ENCODE measurements at regions not wholly inside any gene's neighbourhood (a gene's known extent, or its start where the extent isn't known, plus 50 kb on each side); places are given as distances from the start of the nearest gene placed in this dataset.

- H3K9me3 ChIP-seq (ENCODE audit: control insufficient read depth, low read depth, low read length), result peaks cover 19% of the 10 kb centered on the region
- H3K23ac ChIP-seq (ENCODE audit: insufficient read length, low read depth, low read length), result no peak overlapping the region
- H3K27ac Mint-ChIP-seq, result no peak overlapping the region
- H3K4me1 ChIP-seq (ENCODE audit: insufficient read depth, low read length), result no peaks in the 10 kb centered on the region
- no peaks in the 10 kb centered on the region for H3K23me2 ChIP-seq (ENCODE audit: insufficient read length, low read depth, low read length, poor library complexity, severe bottlenecking)
- no peak overlapping the region for H4K5ac ChIP-seq (ENCODE audit: insufficient read length, low read depth, low read length)
- peaks cover 26 to 44% (median 26%) of the 10 kb centered on the region in 3 experiments for H3K36me3 Mint-ChIP-seq (ENCODE audit: insufficient read depth in 1 of 3, low read depth in 3 of 3)
- H2BK5ac ChIP-seq (ENCODE audit: insufficient read length, low read length), result no peak overlapping the region
- no peak overlapping the region for H3K14ac ChIP-seq (ENCODE audit: insufficient read depth, low read length)
- WGBS (ENCODE audit: extremely low coverage, insufficient read length, low lambda C conversion rate), result no CpG with 5 or more reads among the region's 5 CpGs
- no peak overlapping the region for H4K8ac ChIP-seq (replicated peaks; ENCODE audit: insufficient read length, low read depth, low read length)
- no peak overlapping the region for H3K4ac ChIP-seq (ENCODE audit: low read depth, low read length)
- H3K4me2 ChIP-seq (ENCODE audit: insufficient read depth, insufficient read length, low read length), result no peak overlapping the region
- H2BK120ac ChIP-seq (ENCODE audit: low read depth, low read length, poor library complexity, severe bottlenecking), result no peak overlapping the region
- H4K91ac ChIP-seq (ENCODE audit: insufficient read length, low read depth, low read length), result no peak overlapping the region
- peaks cover 8 to 10% of the 10 kb centered on the region in 2 experiments for H3K4me1 Mint-ChIP-seq
- H3K18ac ChIP-seq (ENCODE audit: insufficient read length, low read depth, low read length), result no peak overlapping the region
- H3K27ac ChIP-seq (ENCODE audit: insufficient read length, low read depth, low read length), result no peak overlapping the region
- no peak overlapping the region for H3K9ac ChIP-seq (ENCODE audit: extremely low read depth, insufficient read length, low read length)
- no peak overlapping the region for H3K4me3 Mint-ChIP-seq
- DNase-seq, result no peak
- H3K9me3 Mint-ChIP-seq, result peaks cover 36 to 42% of the 10 kb centered on the region in 2 experiments
- H2BK15ac ChIP-seq (ENCODE audit: low read depth, low read length), result no peak overlapping the region
- H3K79me1 ChIP-seq (ENCODE audit: insufficient read depth, low read depth, low read length, poor library complexity, severe bottlenecking), result no peaks in the 10 kb centered on the region
- no peak for TF ChIP-seq CTCF (conservative IDR thresholded peaks at IDR 0.05)
- H3K27me3 ChIP-seq (ENCODE audit: insufficient read depth, low read length), result no peaks in the 10 kb centered on the region
- H3K79me2 ChIP-seq (ENCODE audit: insufficient read depth, low read length), result no peaks in the 10 kb centered on the region
- no peak overlapping the region for H2AFZ ChIP-seq (ENCODE audit: low read length)
- H2BK20ac ChIP-seq (ENCODE audit: low read depth, low read length, poor library complexity, severe bottlenecking), result no peak overlapping the region
- H2BK12ac ChIP-seq (ENCODE audit: insufficient read length, low read depth, low read length), result no peak overlapping the region
- no peak overlapping the region for H2AK5ac ChIP-seq (ENCODE audit: insufficient read length, low read length)
- no peaks in the 10 kb centered on the region; the same call in none of the 2 replicates for H3K27me3 Mint-ChIP-seq (ENCODE audit: low read depth)
- H3K56ac ChIP-seq (ENCODE audit: insufficient read length, low read depth, low read length), result no peak overlapping the region
- H4K20me1 ChIP-seq (ENCODE audit: control insufficient read depth, insufficient read depth, insufficient read length), result no peaks in the 10 kb centered on the region
- no peak overlapping the region for H3T11ph ChIP-seq (ENCODE audit: low read length)
Observed at GRCh38 chr6:106739387-106739786, 110.0 kb downstream of the QRSL1 start.

Measured in H9 (cell line).